GM11168 (cell line): ENCODE measurements at regions not wholly inside any gene's neighbourhood (a gene's known extent, or its start where the extent isn't known, plus 50 kb on each side); places are given as distances from the start of the nearest gene placed in this dataset.

Experiments
- in situ Hi-C: fragments of 300-500 bp; cut with MboI; formaldehyde crosslinking; loops from one replicate; pipeline ENCODE4 v1.12.0; 2022; ENCODE audit warnings: low sequenced_read_pairs; ENCODE audit not compliant: unreplicated experiment

DNA sequence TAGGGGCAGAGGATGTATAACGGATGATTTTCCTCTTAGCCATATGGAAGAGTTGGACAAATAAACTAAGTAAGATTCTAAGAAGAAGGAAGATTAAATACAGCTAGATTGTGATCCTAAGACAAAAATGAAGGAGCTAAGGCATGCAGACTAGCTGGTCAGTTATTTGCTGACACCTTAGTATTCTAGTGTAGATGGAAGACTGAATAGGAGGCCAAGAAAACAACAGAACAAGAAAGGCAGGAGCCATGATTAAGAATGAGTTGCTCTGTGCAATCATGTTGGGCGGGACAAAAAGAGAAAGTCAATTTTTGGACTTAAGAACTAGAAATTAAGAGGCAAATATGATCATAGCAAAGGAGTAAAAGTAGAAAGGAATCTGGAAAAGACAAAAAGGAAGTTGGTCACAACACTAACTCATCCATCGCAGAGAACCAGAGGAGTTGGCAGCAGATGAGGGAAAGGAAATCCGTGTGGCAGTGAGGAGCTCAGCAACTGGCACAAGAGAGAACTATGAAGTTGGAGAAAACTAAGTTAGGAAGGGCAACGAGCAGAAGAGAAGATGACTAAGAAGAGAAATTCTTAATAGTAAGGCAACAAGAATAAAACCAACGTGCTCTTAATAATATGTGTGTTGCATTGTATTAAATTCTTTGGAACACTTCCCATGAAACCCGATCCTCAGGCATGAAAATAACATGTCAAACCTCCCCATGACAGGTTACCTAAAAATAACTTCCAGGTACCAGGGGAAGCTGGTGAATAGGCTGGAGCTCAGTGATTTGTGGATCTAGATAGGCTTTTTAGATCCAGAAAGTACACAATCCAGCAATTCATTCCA lies 234.4 kb downstream of the LTN1 start:
- in situ Hi-C loops, result no loop called here

GRCh38 chr21:28754862-28755261 lies 237.8 kb downstream of the LTN1 start:
- in situ Hi-C loops, result no loop called here

GRCh38 chr21:28754127-28754611 lies 238.5 kb downstream of the LTN1 start:
- in situ Hi-C loops, result no loop called here

DNA sequence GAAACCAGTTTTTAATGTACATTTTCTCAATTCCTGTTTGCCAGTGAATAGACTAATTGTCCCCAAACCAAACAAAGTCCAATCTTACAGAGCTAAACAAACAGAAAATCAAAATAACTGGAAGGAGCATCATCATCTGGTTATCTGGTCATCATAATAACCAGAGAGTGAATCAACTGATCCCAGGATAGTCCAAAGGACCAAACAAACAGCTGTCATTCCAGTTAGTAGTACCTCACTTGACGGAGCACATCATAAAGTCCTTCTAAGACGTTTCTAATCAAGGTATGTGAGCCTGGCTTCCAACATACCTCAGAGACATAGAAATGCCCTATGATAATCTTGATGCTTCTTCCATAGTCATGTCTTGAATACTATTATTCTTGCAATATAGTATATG lies 240.5 kb downstream of the LTN1 start:
- in situ Hi-C loops, result no loop called here

- in situ Hi-C loops, result no loop called here
These were observed 241.5 kb downstream of the LTN1 start for GRCh38 chr21:28751176-28751575.

DNA sequence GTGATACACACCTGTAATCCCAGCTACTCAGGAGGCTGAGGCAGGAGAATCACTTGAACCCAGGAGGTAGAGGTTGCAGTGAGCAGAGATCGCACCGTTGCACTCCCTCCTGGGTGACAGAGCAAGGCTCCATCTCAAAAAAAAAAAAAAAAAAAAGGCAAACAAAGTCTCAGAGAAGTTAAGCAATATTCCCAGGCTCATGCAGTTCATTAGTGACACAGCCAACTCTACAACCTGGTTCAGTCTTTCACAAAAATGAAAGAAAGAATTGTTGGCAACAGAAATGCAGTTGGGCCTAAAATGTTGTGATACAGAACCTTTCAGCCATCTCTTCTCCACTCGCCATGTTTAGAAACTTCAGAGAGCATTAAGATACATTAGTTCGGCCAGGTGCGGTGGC lies 242.1 kb downstream of the LTN1 start:
- in situ Hi-C loops, result no loop called here

GRCh38 chr21:28749536-28749935 lies 243.1 kb downstream of the LTN1 start:
- in situ Hi-C loops, result loop anchor here (25.0 kb wide), 2 partner anchors 237 to 1887 kb away; no protein-coding TSS in a partner anchor

GRCh38 chr21:28747464-28747863 lies 245.2 kb downstream of the LTN1 start:
- in situ Hi-C loops, result loop anchor here (25.0 kb wide), 2 partner anchors 235 to 1885 kb away; no protein-coding TSS in a partner anchor

DNA sequence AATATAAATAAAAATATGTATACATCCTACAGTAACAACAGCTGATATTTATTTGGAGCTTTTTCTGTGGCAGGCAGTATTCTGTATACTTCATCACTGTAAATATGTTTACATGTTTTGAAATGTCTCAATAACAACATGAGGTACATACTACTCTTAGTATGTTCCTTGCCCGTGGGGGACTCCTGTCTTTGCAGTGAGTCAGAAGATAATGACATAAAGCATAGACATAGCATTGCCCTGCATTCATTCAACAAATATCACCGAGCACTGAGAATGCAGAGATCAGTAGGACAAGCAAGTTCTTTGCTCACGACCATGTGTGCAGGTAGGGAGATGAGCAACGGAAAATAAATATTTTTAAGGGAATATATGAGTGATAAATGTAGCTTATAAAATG lies 246.5 kb downstream of the LTN1 start:
- in situ Hi-C loops, result loop anchor here (25.0 kb wide), 2 partner anchors 234 to 1884 kb away; no protein-coding TSS in a partner anchor

DNA sequence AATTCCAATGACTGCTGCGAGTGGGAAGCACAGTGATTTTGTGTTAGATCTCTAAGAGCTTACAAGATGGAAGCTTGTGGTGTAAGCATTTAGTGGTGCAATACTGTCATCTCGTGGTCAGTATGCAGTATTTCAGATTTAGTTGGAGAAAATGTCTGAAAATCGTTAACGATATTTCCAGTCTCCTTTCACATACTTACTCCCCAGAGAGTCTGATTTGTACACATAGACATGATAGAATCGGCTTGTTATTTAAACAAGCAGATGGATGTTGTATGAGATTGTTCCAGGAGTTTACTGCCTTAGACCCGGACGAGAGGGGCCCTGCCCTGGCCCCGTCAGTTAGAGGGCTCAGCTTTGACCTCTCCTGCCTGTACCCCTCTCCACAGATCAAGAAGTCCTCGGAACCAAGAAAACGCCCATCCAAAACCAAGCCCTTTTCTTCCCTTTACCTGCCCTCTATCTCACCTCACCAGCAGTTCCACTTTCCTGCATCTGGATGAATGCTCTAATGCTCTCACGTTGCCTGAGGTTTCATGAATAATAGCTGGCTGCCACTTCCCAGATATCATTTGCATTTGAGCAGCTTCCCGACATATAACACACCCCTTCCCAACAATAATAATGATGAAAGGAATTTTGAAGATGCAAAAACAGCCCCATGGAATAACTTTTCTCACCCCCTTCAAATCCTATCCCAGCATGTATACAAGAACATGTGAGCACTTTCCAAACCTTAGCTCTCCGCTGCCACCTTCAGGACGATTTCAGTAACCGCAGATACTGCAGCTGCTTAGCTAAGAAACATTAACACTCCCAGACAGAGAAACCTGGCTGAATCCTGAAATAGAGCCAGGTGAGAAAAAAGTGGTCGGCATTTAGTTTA lies 247.3 kb downstream of the LTN1 start:
- in situ Hi-C loops, result loop anchor here (25.0 kb wide), 2 partner anchors 233 to 1883 kb away; no protein-coding TSS in a partner anchor

DNA sequence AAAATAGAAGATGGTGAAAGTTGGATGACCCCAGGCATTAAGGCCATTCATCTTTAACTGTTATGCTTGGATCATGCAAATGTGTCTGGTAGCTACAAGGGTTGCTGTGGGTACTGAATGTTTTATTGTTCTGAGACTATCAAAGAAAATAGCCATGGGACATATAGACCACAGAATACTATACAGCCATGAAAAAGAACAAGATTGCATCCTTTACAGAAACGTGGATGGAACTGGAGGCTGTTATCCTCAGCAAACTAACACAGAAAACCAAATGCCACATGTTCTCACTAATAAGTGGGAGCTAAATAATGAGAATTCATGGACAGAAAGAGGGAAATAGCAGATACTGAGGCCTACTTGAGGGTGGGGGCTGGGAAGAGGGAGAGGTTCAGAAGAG lies 249.0 kb downstream of the LTN1 start:
- in situ Hi-C loops, result loop anchor here (25.0 kb wide), 2 partner anchors 231 to 1881 kb away; no protein-coding TSS in a partner anchor

GRCh38 chr21:28742527-28742926 lies 250.2 kb downstream of the LTN1 start:
- in situ Hi-C loops, result loop anchor here (25.0 kb wide), 2 partner anchors 230 to 1880 kb away; no protein-coding TSS in a partner anchor

DNA sequence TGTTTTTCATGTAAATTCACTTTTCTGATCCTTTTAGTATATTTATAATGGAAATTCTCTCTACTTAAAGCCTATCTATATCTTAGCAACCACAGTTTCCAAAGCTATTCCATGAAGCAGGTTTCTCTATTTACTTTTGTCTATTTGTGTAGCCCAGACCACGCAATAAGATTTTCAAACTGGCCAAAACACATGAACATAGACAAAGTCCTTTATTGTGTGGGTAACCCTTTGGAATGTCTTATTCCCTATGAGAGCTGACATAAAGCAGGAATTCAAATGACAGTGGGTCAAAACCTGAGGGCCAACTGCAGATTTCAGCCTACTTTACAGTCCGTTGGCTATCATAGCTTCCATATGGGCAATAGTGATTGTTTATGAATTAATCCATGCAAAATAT lies 252.6 kb downstream of the LTN1 start:
- in situ Hi-C loops, result loop anchor here (25.0 kb wide), 2 partner anchors 228 to 1878 kb away; no protein-coding TSS in a partner anchor

DNA sequence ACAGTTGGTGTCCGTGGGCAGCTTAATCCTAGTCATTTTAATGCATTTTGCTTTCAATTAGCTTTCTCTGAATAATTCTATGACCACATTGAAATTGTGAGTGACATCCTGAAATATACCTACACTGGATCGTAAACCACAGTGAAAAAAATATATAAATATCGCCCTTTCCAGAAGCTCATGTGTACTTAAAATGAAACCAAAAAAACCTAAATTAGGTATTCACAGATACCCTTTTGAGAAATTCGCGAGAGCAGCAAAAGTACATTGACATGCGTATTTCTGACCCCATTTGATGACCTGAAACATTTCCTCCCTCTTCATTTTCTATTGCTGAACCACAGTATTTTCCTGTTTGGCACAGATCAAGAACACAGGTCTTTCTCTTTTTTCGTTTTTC lies 253.8 kb downstream of the LTN1 start:
- in situ Hi-C loops, result loop anchor here (25.0 kb wide), 2 partner anchors 227 to 1877 kb away; no protein-coding TSS in a partner anchor

GRCh38 chr21:28738420-28738704 lies 254.3 kb downstream of the LTN1 start:
- in situ Hi-C loops, result loop anchor here (25.0 kb wide), 2 partner anchors 226 to 1876 kb away; no protein-coding TSS in a partner anchor

GRCh38 chr21:28737674-28738419 lies 254.8 kb downstream of the LTN1 start:
- in situ Hi-C loops, result loop anchor here (25.0 kb wide), 2 partner anchors 226 to 1876 kb away; no protein-coding TSS in a partner anchor

DNA sequence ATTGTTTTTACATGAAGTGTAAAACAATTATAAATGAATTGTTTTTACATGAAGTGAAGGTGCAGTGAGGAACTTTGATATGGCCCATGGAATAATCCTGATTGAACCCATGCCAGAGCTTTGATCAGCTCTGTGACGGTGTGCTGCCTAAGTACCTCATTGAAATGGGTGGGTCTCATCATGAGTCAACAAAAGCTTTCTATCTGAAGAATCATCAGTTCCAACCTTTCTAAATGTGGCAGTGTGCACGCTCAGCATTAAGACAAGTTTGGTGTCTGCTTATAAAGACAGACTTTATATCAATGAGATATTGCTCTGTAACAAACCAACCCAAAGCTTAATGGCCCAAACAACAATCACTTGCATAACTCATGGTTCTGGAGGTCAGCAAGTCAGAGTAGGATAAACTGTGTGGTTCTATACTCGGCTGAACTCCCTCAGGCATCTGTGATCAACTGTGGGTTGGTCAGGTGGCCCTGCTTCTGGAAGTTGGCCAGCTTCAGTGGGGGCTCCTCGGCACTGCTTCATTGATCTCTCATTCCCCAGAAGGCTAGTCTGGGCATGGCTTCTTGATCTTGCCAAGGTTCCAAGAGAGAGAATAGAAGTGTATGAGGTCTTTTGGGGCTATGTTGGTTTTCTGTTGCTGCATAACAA lies 258.0 kb downstream of the LTN1 start:
- in situ Hi-C loops, result loop anchor here (25.0 kb wide), 2 partner anchors 222 to 1872 kb away; no protein-coding TSS in a partner anchor

- in situ Hi-C loops, result loop anchor here (25.0 kb wide), 2 partner anchors 220 to 1870 kb away; no protein-coding TSS in a partner anchor
These were observed 260.9 kb downstream of the LTN1 start for GRCh38 chr21:28731700-28732321.

GRCh38 chr21:28729887-28730286 lies 262.8 kb downstream of the LTN1 start:
- in situ Hi-C loops, result loop anchor here (25.0 kb wide), 2 partner anchors 218 to 1868 kb away; no protein-coding TSS in a partner anchor
